ENCODE measurements at regions not wholly inside any gene's neighbourhood (a gene's known extent, or its start where the extent isn't known, plus 50 kb on each side); places are given as distances from the start of the nearest gene placed in this dataset.
"Not testable (repeated sequence)": the region's sequence is repeated elsewhere in the genome, so short reads cannot be mapped to it uniquely, and the experiment has no call there.

- TF ChIP-seq JUND, SUZ12 (IDR thresholded peaks at IDR 0.05; ENCODE audit: low read length): not testable (repeated sequence)
Observed at GRCh38 chr6:58016614-58017013, 699.2 kb downstream of the PRIM2 start.
